Left ventricle myocardium inferior (tissue), 1 donor: ENCODE measurements at regions not wholly inside any gene's neighbourhood (a gene's known extent, or its start where the extent isn't known, plus 50 kb on each side); places are given as distances from the start of the nearest gene placed in this dataset.

Source experiments
- DNase-seq: peaks from one replicate; pipeline ENCODE4 v3.0.0-alpha.2; 2020
- H3K27ac ChIP-seq: fragments of 200-600 bp; replicated peaks from 2 replicates; pipeline ENCODE4 v1.8.0; 2021
- H3K27me3 ChIP-seq: fragments of 200-600 bp; 2 replicates; pipeline ENCODE4 v1.8.0; 2021; ENCODE audit warnings: low read depth
- H3K36me3 ChIP-seq: fragments of 200-600 bp; 2 replicates; pipeline ENCODE4 v1.8.0; 2021
- H3K4me1 ChIP-seq: fragments of 200-600 bp; 2 replicates; pipeline ENCODE4 v1.8.0; 2021
- H3K4me3 ChIP-seq: fragments of 200-600 bp; 2 replicates; pipeline ENCODE4 v1.8.0; 2021; ENCODE audit warnings: mild to moderate bottlenecking, moderate library complexity
- H3K9me3 ChIP-seq: fragments of 200-600 bp; replicated peaks from 2 replicates; pipeline ENCODE4 v1.8.0; 2021
- intact Hi-C: fragments of 100-400 bp; cut with micrococcal nuclease; formaldehyde crosslinking; loops from one replicate; pipeline ENCODE4 v1.11.0; 2022
- TF ChIP-seq, protein P1 (sequence below): fragments of 200-600 bp; IDR thresholded peaks from 2 replicates; pipeline ENCODE4 v1.8.0; 2021; ENCODE audit warnings: antibody characterized with exemption, mild to moderate bottlenecking, borderline replicate concordance
- donor health status: DM: no; HTN: yes; CAD: no; lungs with severe emphysema.

DNA sequence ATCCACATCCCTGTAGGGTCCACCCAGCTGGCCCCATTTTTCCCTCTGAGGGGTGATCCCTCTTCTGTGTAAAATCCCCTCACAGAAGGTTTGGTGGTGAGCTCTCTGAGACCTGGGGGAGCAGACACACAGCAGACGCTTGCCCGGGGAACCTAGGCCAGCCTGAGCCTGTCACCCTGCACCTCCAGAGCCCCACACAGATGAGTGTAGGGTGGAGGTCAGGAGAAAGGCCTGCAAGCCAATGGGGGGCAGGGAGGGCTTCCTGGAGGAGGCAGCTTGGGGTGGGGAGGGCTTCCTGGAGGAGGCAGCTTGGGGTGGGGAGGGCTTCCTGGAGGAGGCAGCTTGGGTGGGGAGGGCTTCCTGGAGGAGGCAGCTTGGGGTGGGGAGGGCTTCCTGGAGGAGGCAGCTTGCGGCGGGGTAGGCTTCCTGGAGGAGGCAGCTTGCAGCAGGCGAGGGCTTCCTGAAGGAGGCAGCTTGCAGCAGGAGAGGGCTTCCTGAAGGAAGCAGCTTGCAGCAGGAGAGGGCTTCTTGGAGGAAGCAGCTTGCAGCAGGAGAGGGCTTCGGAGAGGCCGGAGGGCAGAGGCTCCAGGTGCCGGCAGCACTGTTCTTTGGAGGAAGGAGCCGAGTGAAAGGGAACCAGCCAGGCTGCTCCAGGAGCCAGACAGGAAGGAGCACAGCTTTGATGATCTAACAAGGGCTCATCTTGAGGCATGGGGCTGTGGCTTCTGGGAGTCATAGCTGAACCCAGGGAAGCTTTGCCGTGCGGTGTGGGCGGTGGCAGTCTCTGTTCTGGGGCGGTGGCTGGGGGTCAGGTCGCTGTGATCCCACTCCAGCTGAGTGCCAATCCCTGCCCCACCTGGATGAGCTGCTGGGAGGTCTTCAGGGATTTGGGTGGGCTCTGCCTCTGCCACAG lies 83.7 kb upstream of the ZNF469 start:
- TF ChIP-seq, protein P1, sequence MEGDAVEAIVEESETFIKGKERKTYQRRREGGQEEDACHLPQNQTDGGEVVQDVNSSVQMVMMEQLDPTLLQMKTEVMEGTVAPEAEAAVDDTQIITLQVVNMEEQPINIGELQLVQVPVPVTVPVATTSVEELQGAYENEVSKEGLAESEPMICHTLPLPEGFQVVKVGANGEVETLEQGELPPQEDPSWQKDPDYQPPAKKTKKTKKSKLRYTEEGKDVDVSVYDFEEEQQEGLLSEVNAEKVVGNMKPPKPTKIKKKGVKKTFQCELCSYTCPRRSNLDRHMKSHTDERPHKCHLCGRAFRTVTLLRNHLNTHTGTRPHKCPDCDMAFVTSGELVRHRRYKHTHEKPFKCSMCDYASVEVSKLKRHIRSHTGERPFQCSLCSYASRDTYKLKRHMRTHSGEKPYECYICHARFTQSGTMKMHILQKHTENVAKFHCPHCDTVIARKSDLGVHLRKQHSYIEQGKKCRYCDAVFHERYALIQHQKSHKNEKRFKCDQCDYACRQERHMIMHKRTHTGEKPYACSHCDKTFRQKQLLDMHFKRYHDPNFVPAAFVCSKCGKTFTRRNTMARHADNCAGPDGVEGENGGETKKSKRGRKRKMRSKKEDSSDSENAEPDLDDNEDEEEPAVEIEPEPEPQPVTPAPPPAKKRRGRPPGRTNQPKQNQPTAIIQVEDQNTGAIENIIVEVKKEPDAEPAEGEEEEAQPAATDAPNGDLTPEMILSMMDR: no peak
- no peak for DNase-seq
- intact Hi-C loops: no loop called here
- Histone ChIP-seq H3K27me3 (peaks cover 91% of the 10 kb centered on the region), H3K27ac (no peak overlapping the region), H3K4me3 (no peak overlapping the region), H3K36me3 (no peaks in the 10 kb centered on the region), H3K4me1 (peaks cover 8% of the 10 kb centered on the region), H3K9me3 (peaks cover 11% of the 10 kb centered on the region)

DNA sequence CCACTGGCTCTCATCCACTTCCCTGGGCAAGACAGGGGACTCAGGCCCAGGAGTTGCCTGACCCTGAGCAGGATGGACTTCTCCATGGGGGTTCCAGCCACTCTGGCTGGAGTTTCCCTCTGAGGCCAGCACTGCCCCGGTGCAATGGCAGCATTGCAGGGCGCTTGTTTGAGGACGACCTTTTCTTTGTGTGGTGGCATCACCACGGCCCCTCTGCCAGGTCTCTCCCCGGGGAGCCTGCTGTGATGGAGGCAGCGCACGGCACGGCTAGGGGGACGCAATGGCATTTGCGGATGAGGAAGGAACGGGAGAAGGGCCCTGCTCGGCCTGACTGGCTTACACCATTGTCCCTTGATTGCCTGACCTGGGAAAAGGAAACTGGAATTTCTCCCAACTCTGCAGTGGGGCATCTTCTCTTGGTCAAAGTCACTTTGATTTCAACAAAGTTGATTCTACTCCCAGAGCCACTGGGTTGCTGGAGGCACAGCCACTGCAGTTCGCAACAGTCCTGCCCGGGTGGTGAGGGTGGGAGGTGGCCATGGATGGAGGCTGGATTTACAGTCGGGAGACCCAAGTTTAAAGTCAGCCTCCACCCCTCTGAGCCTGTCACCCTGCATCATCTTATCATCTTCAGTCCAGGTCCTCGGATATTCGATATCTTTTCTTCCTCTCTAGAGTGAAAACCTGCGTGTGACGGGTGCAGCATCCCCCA lies 82.9 kb upstream of the ZNF469 start:
- Histone ChIP-seq H3K27me3 (peaks cover 91% of the 10 kb centered on the region), H3K4me1 (peaks cover 8% of the 10 kb centered on the region), H3K4me3 (no peak overlapping the region), H3K36me3 (no peaks in the 10 kb centered on the region), H3K27ac (no peak overlapping the region), H3K9me3 (peaks cover 11% of the 10 kb centered on the region)
- TF ChIP-seq, protein P1: no peak
- intact Hi-C loops: no loop called here
- DNase-seq: no peak

DNA sequence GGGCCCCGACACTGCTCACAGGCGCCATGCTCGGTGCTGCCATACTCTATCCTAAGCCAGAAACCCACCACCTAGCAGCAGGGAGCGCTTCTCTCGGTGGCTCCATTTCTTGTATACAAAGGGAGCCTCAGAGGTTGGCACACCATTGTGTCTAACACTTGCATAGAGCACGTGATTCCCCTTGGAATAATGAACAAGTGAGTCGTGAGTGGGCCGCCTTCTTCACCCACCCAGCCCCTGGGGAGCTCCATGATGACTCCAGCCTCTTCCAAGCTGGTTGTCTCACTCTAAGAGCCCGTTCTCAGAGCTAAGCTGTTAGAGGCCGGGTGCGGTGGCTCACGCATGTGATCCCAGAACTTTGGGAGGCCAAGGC lies 82.3 kb upstream of the ZNF469 start:
- TF ChIP-seq, protein P1: no peak
- peaks cover 8% of the 10 kb centered on the region for H3K4me1 ChIP-seq
- intact Hi-C loops: no loop called here
- H3K36me3 ChIP-seq: no peaks in the 10 kb centered on the region
- H3K9me3 ChIP-seq: peaks cover 11% of the 10 kb centered on the region
- no peak for DNase-seq
- peaks cover 90% of the 10 kb centered on the region for H3K27me3 ChIP-seq
- H3K4me3 ChIP-seq: no peak overlapping the region
- no peak overlapping the region for H3K27ac ChIP-seq

DNA sequence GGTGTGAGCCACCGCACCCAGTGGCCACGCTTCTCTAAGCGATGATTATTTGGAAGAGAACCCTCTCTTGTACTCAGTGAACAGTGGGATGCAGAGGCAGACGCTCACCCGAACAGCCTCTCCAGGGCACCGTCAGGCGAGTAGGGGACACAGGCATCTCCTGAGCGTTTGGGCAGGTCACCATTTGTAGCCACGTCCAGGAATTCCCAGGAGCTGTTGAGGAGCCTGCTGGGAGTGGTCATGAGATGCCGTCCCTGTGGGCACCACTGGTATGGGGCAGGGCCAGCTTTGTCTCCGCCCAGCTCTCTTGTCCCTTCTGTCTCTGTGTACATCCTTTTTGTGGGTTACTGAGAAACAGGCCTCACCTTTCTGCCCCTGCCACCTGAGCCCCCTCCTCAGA lies 81.3 kb upstream of the ZNF469 start:
- no peak overlapping the region for H3K27ac ChIP-seq
- H3K4me1 ChIP-seq: peaks cover 8% of the 10 kb centered on the region
- H3K9me3 ChIP-seq: peaks cover 11% of the 10 kb centered on the region
- H3K4me3 ChIP-seq: no peak overlapping the region
- intact Hi-C loops: no loop called here
- no peak for DNase-seq
- TF ChIP-seq, protein P1: no peak
- no peaks in the 10 kb centered on the region for H3K36me3 ChIP-seq
- H3K27me3 ChIP-seq: peaks cover 90% of the 10 kb centered on the region

DNA sequence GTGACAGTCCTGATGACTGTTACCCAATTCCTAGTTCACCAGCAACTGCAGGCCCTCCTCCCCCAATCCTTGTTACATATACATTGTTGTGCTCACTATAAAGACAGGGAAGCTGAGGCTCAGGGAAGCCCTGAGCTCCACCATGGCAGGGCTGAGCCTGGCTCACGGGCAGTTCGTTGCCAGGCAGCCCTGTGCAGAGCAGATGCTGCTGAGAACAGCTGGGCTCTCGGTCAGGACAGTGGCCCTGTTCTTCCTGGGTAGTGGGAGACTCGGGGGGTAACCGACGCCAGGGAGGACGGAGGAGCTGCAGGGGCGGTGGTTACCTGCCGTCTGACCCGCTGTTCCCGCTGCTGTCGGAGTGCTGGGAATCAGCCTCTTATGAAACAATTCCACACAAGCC lies 80.9 kb upstream of the ZNF469 start:
- Histone ChIP-seq H3K9me3 (peaks cover 11% of the 10 kb centered on the region), H3K27ac (no peak overlapping the region), H3K4me3 (no peak overlapping the region), H3K27me3 (peaks cover 90% of the 10 kb centered on the region), H3K4me1 (peaks cover 8% of the 10 kb centered on the region), H3K36me3 (no peaks in the 10 kb centered on the region)
- no peak for DNase-seq
- TF ChIP-seq, protein P1: no peak
- intact Hi-C loops: no loop called here
